ENCODE measurements at regions not wholly inside any gene's neighbourhood (a gene's known extent, or its start where the extent isn't known, plus 50 kb on each side); places are given as distances from the start of the nearest gene placed in this dataset.

- Histone ChIP-seq H3K4me1 (replicated peaks in 1 of 4; ENCODE audit: control insufficient read depth in 3 of 4, insufficient read depth in 4 of 4, low read length in 3 of 4) (no peaks in the 10 kb centered on the region), H3K79me1 (ENCODE audit: low read depth, low read length) (no peaks in the 10 kb centered on the region), H2BK12ac (ENCODE audit: low read depth, low read length) (no peak overlapping the region), H4K8ac (ENCODE audit: extremely low read depth, insufficient read depth, low read length) (no peak overlapping the region), H2BK120ac (replicated peaks; ENCODE audit: low read depth, low read length) (no peak overlapping the region), H2BK15ac (ENCODE audit: low read length) (no peak overlapping the region), H3K27ac (ENCODE audit: low read depth, low read length) (no peak overlapping the region), H3K79me2 (ENCODE audit: control insufficient read depth in 1 of 2, insufficient read depth in 2 of 2, low read length in 2 of 2) (no peaks in the 10 kb centered on the region), H3K27me3 (replicated peaks in 1 of 4; ENCODE audit: control insufficient read depth in 3 of 4, extremely low read depth in 1 of 4, insufficient read depth in 3 of 4, low read length in 3 of 4) (no peaks in the 10 kb centered on the region), H3K4me2 (ENCODE audit: insufficient read depth in 1 of 2, low read depth in 2 of 2, low read length in 2 of 2) (no peak overlapping the region), H4K20me1 (replicated peaks in 1 of 2; ENCODE audit: control insufficient read depth in 1 of 2, insufficient read depth in 2 of 2, low read length in 2 of 2) (no peaks in the 10 kb centered on the region), H2AFZ (ENCODE audit: low read length) (no peak overlapping the region), H3K4me3 (ENCODE audit: extremely low read depth in 1 of 4, insufficient read depth in 2 of 4, low read depth in 3 of 4, low read length in 4 of 4) (no peak overlapping the region), H2BK20ac (ENCODE audit: low read length) (no peak overlapping the region), H3K23ac (ENCODE audit: insufficient read length) (no peak overlapping the region), H3K23me2 (ENCODE audit: low read depth, low read length) (no peaks in the 10 kb centered on the region), H4K91ac (replicated peaks; ENCODE audit: insufficient read length, low read length) (no peak overlapping the region), H2AK5ac (ENCODE audit: low read depth, low read length) (no peak overlapping the region), H3K56ac (replicated peaks; ENCODE audit: insufficient read length, low read depth, low read length) (no peak overlapping the region), H4K5ac (ENCODE audit: insufficient read length, low read depth, low read length) (no peak overlapping the region), H3K4ac (replicated peaks; ENCODE audit: insufficient read length, low read depth, low read length) (no peak overlapping the region), H2BK5ac (ENCODE audit: low read depth, low read length) (no peak overlapping the region), H3K9me3 (ENCODE audit: insufficient read depth in 2 of 2, low read depth in 1 of 2, low read length in 1 of 2) (peaks cover 3 to 9% of the 10 kb centered on the region in 2 experiments; a peak in 3 of 4 replicates), H3K36me3 (ENCODE audit: control insufficient read depth in 2 of 4, insufficient read depth in 4 of 4, low read length in 3 of 4) (no peaks in the 10 kb centered on the region), H3K18ac (ENCODE audit: extremely low read depth, low read length) (no peak overlapping the region), H3K9ac (replicated peaks in 1 of 4; ENCODE audit: extremely low read depth in 1 of 4, low read depth in 3 of 4, low read length in 3 of 4) (no peak overlapping the region), H3K14ac (ENCODE audit: insufficient read length) (no peak overlapping the region)
- 98% methylated on average over 6 of the region's 6 CpGs; no CpG with 5 or more reads in 1 of the 2 experiments for WGBS, 2 experiments (ENCODE audit: extremely low coverage in 1 of 2, insufficient coverage in 1 of 2, insufficient read length in 1 of 2, insufficient replicate concordance in 2 of 2, low coverage in 1 of 2, low lambda C conversion rate in 2 of 2, missing lambda C conversion rate in 1 of 2)
- no peak for DNase-seq (ENCODE audit: low read depth in 1 of 2, low spot score in 2 of 2)
- TF ChIP-seq POU5F1 (IDR thresholded peaks at IDR 0.05; ENCODE audit: low read depth, low read length) (no peak), RAD21 (IDR thresholded peaks at IDR 0.05 in 1 of 2, conservative IDR thresholded peaks at IDR 0.05 in 1 of 2; ENCODE audit: low read depth in 2 of 2, low read length in 2 of 2) (no peak), TEAD4 (IDR thresholded peaks at IDR 0.05; ENCODE audit: low read depth, low read length) (no peak), CTCF (IDR thresholded peaks at IDR 0.05; ENCODE audit: control extremely low read depth in 1 of 3, insufficient read depth in 1 of 3, low read depth in 1 of 3, low read length in 3 of 3) (no peak), CREB1 (IDR thresholded peaks at IDR 0.05) (no peak)
- ChIA-PET POLR2A (ENCODE audit: partially characterized antibody) (no interaction called here), CTCF (ENCODE audit: partially characterized antibody) (no interaction called here)
- no peak for FAIRE-seq
Observed at GRCh38 chr20:6277661-6278240, 154.9 kb upstream of the FERMT1 start.
